ENCODE measurements at regions not wholly inside any gene's neighbourhood (a gene's known extent, or its start where the extent isn't known, plus 50 kb on each side); places are given as distances from the start of the nearest gene placed in this dataset.
"Not testable (repeated sequence)": the region's sequence is repeated elsewhere in the genome, so short reads cannot be mapped to it uniquely, and the experiment has no call there.

DNA sequence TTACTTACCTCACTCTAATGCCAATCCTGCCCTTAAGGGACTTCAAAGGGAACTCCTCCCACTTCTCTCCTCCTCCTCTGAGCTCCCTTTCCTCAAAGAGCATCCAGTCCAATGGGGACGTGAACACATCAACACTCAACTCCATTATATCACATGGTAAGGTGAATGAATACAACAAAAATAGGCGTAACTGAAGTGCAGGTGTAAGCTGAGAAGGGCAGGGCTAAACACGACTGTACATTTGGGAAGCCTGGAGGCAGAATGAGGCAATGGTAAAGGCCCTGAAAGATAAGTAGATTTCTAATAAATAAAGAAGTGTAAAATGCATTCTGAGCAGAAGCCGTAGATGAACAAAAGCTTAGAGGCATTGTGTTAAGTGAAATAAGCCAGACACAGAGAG is 226.1 kb upstream of the TRIB2 start:
- intact Hi-C loops (cut with DNase I): no loop called here
- Histone ChIP-seq H3K4me1 (replicated peaks in 1 of 2) (peaks cover 10 to 23% of the 10 kb centered on the region in 2 donors), H3K27ac (no peak overlapping the region), H3K4me3 (no peak overlapping the region), H3K27me3 (no peaks in the 10 kb centered on the region), H3K9me3 (replicated peaks in 1 of 3) (no peaks in the 10 kb centered on the region), H3K36me3 (replicated peaks in 1 of 2) (no peaks in the 10 kb centered on the region)
- no peak for DNase-seq
- WGBS, 4 donors: 82 to 97% (median 89%) methylated on average over 4 of the region's 4 CpGs
- TF ChIP-seq, protein P1, sequence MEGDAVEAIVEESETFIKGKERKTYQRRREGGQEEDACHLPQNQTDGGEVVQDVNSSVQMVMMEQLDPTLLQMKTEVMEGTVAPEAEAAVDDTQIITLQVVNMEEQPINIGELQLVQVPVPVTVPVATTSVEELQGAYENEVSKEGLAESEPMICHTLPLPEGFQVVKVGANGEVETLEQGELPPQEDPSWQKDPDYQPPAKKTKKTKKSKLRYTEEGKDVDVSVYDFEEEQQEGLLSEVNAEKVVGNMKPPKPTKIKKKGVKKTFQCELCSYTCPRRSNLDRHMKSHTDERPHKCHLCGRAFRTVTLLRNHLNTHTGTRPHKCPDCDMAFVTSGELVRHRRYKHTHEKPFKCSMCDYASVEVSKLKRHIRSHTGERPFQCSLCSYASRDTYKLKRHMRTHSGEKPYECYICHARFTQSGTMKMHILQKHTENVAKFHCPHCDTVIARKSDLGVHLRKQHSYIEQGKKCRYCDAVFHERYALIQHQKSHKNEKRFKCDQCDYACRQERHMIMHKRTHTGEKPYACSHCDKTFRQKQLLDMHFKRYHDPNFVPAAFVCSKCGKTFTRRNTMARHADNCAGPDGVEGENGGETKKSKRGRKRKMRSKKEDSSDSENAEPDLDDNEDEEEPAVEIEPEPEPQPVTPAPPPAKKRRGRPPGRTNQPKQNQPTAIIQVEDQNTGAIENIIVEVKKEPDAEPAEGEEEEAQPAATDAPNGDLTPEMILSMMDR (IDR thresholded peaks at IDR 0.05): no peak

DNA sequence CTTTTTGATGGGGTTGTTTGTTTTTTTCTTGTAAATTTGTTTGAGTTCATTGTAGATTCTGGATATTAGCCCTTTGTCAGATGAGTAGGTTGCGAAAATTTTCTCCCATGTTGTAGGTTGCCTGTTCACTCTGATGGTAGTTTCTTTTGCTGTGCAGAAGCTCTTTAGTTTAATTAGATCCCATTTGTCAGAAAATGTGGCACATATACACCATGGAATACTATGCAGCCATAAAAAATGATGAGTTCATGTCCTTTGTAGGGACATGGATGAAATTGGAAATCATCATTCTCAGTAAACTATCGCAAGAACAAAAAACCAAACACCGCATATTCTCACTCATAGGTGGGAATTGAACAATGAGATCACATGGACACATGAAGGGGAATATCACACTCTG is 224.4 kb upstream of the TRIB2 start:
- intact Hi-C loops (cut with DNase I); H3K4me1 ChIP-seq (replicated peaks in 1 of 2); DNase-seq; H3K4me3 ChIP-seq; H3K9me3 ChIP-seq (replicated peaks in 1 of 3); H3K27ac ChIP-seq; H3K36me3 ChIP-seq (replicated peaks in 1 of 2); H3K27me3 ChIP-seq: not testable (repeated sequence)
- WGBS, 4 donors: 100% methylated on average over 1 of the region's 3 CpGs; no CpG with 5 or more reads in 2 of the 4 donors

DNA sequence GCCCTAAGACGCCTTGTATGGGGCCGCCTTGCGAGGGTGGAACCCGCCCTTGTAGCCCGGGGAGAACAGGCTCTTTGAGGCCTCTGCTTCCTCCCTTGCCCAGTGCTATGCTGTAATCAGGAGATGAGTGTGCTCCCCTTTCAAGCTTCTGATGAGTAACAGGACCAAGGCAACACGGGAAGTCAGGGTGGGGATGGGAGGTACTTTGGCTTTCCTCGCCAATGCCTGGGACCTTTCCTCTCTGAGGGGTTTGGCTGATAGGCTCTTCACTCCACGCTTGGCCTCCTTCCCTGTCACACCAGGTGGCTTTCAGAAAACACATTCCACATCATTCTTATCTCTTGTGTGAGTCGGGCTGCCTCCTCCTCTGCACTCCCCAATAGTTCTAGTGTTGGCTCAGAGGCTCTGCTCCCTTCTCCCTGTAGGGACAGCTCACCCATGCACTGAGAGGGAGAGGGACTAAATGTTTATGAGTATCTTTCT is 223.7 kb upstream of the TRIB2 start:
- 54 to 65% (median 64%) methylated on average over 9 of the region's 9 CpGs for WGBS, 4 donors
- Histone ChIP-seq H3K4me1 (replicated peaks in 1 of 2) (peaks cover 0 to 6% of the 10 kb centered on the region in 2 donors), H3K4me3 (no peak overlapping the region), H3K36me3 (replicated peaks in 1 of 2) (no peaks in the 10 kb centered on the region), H3K9me3 (replicated peaks in 1 of 3) (no peaks in the 10 kb centered on the region), H3K27me3 (no peaks in the 10 kb centered on the region), H3K27ac (peak overlapping the region in 2 of 5 donors; percentile 19 to 50)
- peak; percentile 31 to 96 (median 82) for DNase-seq
- TF ChIP-seq POLR2A (IDR thresholded peaks at IDR 0.05): peak in 1 of 2 donors; percentile 41
- TF ChIP-seq, protein P1 (IDR thresholded peaks at IDR 0.05): peak in 1 of 6 experiments; percentile 5
- intact Hi-C loops (cut with DNase I): no loop called here

DNA sequence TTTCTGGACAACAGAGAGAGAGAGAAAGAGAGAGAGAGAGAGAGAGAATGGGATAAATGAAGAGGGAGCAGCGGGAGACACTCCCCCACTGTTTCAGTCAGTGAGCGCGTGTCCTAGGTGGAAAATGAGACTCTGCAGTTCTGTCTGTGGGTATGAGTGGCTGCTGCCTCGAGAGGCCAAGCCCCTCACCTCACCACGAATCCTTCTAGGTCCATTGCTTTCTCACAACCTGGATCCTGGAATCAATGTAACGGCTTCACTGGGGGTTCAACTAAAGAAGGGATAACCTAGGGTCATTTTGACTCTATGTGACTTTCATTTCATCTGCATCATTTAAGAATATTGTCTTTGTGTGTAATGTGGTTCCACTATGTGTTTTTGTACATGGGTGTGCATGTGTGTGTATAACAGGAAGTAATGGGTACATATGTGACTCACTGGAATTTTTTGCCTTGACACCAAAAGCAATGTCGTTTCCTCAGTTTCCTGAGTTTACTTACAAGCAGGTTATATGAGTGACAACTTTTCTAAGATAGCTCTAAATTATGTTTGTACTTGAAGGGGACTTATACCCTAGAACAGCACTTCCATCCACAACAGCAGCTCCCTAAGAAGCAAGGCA is 221.4 kb upstream of the TRIB2 start:
- DNase-seq: no peak
- 86 to 91% (median 87%) methylated on average over 7 of the region's 7 CpGs for WGBS, 4 donors
- TF ChIP-seq, protein P1 (IDR thresholded peaks at IDR 0.05): no peak
- Histone ChIP-seq H3K27ac (no peak overlapping the region), H3K36me3 (replicated peaks in 1 of 2) (no peaks in the 10 kb centered on the region), H3K4me3 (no peak overlapping the region), H3K27me3 (no peaks in the 10 kb centered on the region), H3K4me1 (replicated peaks in 1 of 2) (peaks cover 0 to 6% of the 10 kb centered on the region in 2 donors), H3K9me3 (replicated peaks in 1 of 3) (no peaks in the 10 kb centered on the region)
- intact Hi-C loops (cut with DNase I): no loop called here

DNA sequence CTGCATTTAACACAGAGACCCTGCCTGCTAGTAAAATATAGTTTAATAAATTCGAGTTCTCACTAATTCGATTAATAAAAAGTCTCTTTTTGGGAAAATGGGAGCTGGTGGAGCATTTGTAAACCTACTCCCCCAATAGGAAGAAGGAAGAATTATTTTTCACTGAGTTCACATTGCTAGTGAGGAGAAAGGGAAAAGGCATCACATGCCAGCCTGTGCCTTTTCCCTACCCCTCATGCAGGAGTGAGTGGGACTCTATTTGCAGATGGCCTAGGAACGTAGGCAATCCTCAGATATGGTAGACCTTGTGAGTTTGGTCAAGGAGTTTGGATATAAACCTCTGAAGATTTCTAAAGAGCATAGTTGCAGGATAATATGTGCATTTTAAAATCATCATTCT is 218.4 kb upstream of the TRIB2 start:
- intact Hi-C loops (cut with DNase I): no loop called here

More for the DNA sequence above, 218.4 kb upstream of the TRIB2 start:
- Histone ChIP-seq H3K27me3 (no peaks in the 10 kb centered on the region), H3K4me3 (no peak overlapping the region), H3K9me3 (replicated peaks in 1 of 3) (no peaks in the 10 kb centered on the region), H3K27ac (no peak overlapping the region), H3K4me1 (replicated peaks in 1 of 2) (peaks cover 0 to 3% of the 10 kb centered on the region in 2 donors), H3K36me3 (replicated peaks in 1 of 2) (no peaks in the 10 kb centered on the region)
- TF ChIP-seq POLR2A (IDR thresholded peaks at IDR 0.05): no peak
- TF ChIP-seq, protein P1 (IDR thresholded peaks at IDR 0.05): no peak
- no peak for DNase-seq
- WGBS, 4 donors: 55 to 75% (median 61%) methylated on average over 3 of the region's 3 CpGs
